ENCODE measurements at regions not wholly inside any gene's neighbourhood (a gene's known extent, or its start where the extent isn't known, plus 50 kb on each side); places are given as distances from the start of the nearest gene placed in this dataset.
A peak's percentile ranks its signal among the peaks of the same experiment; 100 is the strongest.

DNA sequence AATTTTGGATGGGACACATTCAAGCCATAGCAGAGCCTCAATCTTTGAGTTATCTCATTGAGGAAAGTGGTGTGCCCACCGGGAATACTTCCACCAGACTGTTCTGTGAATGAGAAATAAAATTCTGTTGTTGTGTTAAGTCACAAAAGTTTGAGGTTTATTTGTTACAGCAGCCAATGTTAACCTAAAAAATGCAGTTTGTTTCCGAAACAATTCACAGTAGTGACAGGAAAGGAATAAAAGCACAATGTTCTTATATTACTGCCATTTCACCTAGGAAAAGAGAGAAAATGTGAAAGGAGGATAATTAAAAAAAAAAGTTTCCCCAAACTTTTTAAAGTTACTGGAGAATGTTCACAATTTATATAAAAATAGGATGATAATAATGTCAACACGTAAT, 344.6 kb downstream of the CD83 start:
- no peak overlapping the region for H3K4me3 ChIP-seq (ENCODE audit: low read depth, low read length)
- TF ChIP-seq, protein P1, sequence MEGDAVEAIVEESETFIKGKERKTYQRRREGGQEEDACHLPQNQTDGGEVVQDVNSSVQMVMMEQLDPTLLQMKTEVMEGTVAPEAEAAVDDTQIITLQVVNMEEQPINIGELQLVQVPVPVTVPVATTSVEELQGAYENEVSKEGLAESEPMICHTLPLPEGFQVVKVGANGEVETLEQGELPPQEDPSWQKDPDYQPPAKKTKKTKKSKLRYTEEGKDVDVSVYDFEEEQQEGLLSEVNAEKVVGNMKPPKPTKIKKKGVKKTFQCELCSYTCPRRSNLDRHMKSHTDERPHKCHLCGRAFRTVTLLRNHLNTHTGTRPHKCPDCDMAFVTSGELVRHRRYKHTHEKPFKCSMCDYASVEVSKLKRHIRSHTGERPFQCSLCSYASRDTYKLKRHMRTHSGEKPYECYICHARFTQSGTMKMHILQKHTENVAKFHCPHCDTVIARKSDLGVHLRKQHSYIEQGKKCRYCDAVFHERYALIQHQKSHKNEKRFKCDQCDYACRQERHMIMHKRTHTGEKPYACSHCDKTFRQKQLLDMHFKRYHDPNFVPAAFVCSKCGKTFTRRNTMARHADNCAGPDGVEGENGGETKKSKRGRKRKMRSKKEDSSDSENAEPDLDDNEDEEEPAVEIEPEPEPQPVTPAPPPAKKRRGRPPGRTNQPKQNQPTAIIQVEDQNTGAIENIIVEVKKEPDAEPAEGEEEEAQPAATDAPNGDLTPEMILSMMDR (conservative IDR thresholded peaks at IDR 0.05; ENCODE audit: low read depth, low read length) = no peak
- DNase-seq (ENCODE audit: low read depth) = no peak

DNA sequence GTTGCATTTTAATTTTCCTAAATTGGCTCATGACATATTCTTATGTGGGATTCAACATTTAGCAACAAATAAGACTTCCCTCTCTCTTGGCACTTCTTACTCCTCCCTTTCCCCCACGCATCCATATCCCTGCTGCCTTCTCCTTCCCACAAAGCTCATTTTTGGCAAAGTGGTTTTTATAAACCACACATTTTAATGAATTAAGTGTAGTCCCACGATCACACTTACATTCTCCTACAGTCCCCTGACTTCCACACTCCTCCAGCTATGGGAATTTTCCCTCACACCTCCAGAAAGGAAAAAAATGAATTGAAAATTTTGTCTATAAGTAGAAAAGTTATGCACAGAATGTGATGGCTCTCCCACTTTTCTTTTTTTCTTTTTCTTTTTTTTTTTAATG, 345.0 kb downstream of the CD83 start:
- no peak for DNase-seq (ENCODE audit: low read depth)
- TF ChIP-seq, protein P1 (conservative IDR thresholded peaks at IDR 0.05; ENCODE audit: low read depth, low read length) = no peak
- no peak overlapping the region for H3K4me3 ChIP-seq (ENCODE audit: low read depth, low read length)

DNA sequence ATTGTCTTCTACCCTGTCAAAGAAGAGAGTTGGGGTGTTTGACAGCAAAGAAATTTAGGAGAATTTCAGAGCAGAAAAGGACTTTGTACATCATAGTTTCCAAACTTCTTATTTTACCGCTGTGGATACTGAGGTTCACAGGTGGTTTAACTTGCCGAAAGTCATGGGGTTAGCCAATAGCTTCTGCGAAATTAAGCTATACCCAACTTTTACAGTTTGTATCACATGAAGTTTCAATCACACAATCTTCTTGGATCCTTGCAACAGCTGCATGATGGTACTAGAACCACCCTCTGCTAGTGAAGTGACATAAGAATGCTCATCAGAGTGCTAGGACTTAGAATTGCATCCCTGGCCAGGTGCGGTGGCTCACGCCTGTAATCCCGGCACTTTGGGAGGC, 345.5 kb downstream of the CD83 start:
- TF ChIP-seq, protein P1 (conservative IDR thresholded peaks at IDR 0.05; ENCODE audit: low read depth, low read length) = no peak
- no peak for DNase-seq (ENCODE audit: low read depth)
- no peak overlapping the region for H3K4me3 ChIP-seq (ENCODE audit: low read depth, low read length)

DNA sequence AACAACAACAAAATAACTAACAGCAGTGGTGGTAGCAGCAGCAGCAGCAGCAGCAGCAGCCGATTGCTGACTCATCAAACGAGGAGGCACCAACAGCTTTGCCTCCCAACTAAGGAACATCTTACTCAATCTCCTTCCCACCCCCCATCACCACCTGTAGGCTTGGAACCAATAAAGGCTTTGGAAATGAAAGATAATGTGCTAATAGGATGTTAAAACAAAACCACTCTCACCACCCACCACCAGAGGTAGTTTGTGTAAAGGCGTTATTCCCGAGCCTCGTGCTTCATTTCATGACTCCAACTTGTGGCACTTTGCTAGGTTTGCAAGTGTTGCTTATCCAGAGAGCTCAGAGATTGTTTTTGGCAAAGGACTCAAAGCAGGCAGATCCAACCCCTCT, 346.5 kb downstream of the CD83 start:
- DNase-seq (ENCODE audit: low read depth) = no peak
- TF ChIP-seq, protein P1 (conservative IDR thresholded peaks at IDR 0.05; ENCODE audit: low read depth, low read length) = peak; percentile 35
- H3K4me3 ChIP-seq (ENCODE audit: low read depth, low read length) = no peak overlapping the region

DNA sequence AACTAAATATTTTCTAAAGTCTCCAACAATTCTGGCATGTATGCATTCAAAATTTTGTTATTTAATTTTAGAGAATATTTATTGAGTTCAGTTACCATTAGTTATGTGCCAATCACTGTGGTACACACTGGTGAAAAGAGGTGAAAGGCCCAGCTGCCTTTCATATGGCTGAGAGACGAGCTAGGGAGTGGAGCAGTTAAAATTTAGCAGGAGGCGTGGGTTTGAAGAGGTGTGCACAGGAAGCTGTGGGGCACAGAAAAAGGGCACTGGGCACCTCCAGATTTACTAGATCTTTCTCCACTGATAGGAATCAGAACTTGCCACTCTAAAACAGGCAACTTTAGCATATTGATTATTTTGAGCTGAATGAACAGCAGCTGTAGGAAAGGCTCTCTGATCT, 347.1 kb downstream of the CD83 start:
- TF ChIP-seq, protein P1 (conservative IDR thresholded peaks at IDR 0.05; ENCODE audit: low read depth, low read length) = no peak

DNA sequence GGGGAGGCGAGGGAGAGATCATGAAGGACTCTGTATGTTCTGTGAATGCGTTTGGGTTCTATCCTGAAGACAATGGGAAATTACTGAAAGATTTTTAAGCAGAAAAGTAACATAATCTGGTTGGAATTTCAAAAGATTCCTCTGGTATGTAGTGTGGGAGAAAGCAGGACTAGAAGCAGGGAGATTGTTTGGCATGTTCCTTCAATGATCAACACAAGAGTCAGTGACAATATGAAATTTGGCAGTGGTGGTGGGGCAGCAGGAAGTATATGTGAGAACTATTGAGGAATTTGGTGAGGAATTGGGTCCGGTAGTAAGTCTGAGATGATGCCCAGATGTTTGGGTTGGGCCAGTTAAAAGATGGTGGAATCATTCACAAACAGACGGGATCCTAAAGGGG, 348.7 kb downstream of the CD83 start:
- DNase-seq (ENCODE audit: low read depth) = no peak
- H3K4me3 ChIP-seq (ENCODE audit: low read depth, low read length) = no peak overlapping the region
- TF ChIP-seq, protein P1 (conservative IDR thresholded peaks at IDR 0.05; ENCODE audit: low read depth, low read length) = no peak

More for the DNA sequence above, 347.1 kb downstream of the CD83 start:
- H3K4me3 ChIP-seq (ENCODE audit: low read depth, low read length) = no peak overlapping the region
- DNase-seq (ENCODE audit: low read depth) = no peak

DNA sequence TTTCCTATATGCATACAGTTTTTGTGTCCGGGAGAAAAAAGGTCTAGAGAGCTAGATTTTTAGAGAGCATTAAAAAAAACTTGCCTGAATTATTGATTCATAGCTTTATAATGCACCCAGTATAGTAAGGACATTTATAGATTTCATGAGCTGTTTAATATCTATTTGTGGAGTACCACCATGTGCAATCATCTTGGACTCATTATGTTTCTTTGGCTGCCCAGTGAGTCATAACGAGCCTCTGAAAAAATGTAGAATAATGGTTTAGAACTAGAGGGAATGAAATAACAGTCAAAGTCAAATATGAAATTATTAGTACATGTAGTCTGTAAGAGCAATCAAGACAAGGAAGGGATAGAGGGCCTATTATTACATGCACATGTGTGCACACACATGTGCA, 350.0 kb downstream of the CD83 start:
- H3K4me3 ChIP-seq (ENCODE audit: low read depth, low read length) = no peak overlapping the region
- DNase-seq (ENCODE audit: low read depth) = no peak
- TF ChIP-seq, protein P1 (conservative IDR thresholded peaks at IDR 0.05; ENCODE audit: low read depth, low read length) = no peak

Data from epithelial cell of proximal tubule (primary cell).